ENCODE measurements at regions not wholly inside any gene's neighbourhood (a gene's known extent, or its start where the extent isn't known, plus 50 kb on each side); places are given as distances from the start of the nearest gene placed in this dataset.

- BruUV-seq (replicated peaks), result no TSS peak
- TF ChIP-seq ZNF280B (CRISPR knock-in tag; IDR thresholded peaks at IDR 0.05) (no peak), ZNF143 (CRISPR knock-in tag; IDR thresholded peaks at IDR 0.05) (no peak), TBL1XR1 (IDR thresholded peaks at IDR 0.05; ENCODE audit: low read length in 2 of 2) (no peak), DIDO1 (tag; IDR thresholded peaks at IDR 0.05; ENCODE audit: low read depth) (no peak), ZNF778 (CRISPR knock-in tag; IDR thresholded peaks at IDR 0.05) (no peak), BRF1 (IDR thresholded peaks at IDR 0.05; ENCODE audit: borderline replicate concordance, extremely low read depth, insufficient read length) (no peak), NR2C1 (IDR thresholded peaks at IDR 0.05) (no peak), NR2C1 (tag; IDR thresholded peaks at IDR 0.05) (no peak), MYBL2 (IDR thresholded peaks at IDR 0.05; ENCODE audit: low read depth) (no peak), MYBL2 (CRISPR knock-in tag; IDR thresholded peaks at IDR 0.05; ENCODE audit: borderline replicate concordance) (no peak), LEF1 (IDR thresholded peaks at IDR 0.05) (no peak), ILK (tag; IDR thresholded peaks at IDR 0.05; ENCODE audit: borderline replicate concordance, low read depth) (no peak), TBP (optimal IDR thresholded peaks at IDR 0.05; ENCODE audit: low read depth, low read length) (no peak), ILF3 (IDR thresholded peaks at IDR 0.05; ENCODE audit: borderline replicate concordance) (no peak), ZZZ3 (IDR thresholded peaks at IDR 0.05) (no peak), CBX5 (IDR thresholded peaks at IDR 0.05; ENCODE audit: borderline replicate concordance, low read depth) (no peak)
- Histone ChIP-seq H4K20me1 (replicated peaks; ENCODE audit: control insufficient read depth, insufficient read depth, low read length) (no peaks in the 10 kb centered on the region), H3K9ac (ENCODE audit: insufficient read depth in 1 of 2, low read depth in 2 of 2, low read length in 2 of 2) (no peak overlapping the region), H3K36me3 (ENCODE audit: control insufficient read depth, insufficient read depth, low read length) (no peaks in the 10 kb centered on the region), H3K4me2 (ENCODE audit: insufficient read depth, low read length) (no peak overlapping the region), H3K9me3 (replicated peaks; ENCODE audit: control insufficient read depth, insufficient read depth, low read depth, low read length) (peaks cover 2% of the 10 kb centered on the region; the same call in 1 of the 2 replicates), H3K27me3 (ENCODE audit: control insufficient read depth in 2 of 2, insufficient read depth in 2 of 2, low read length in 2 of 2) (no peaks in the 10 kb centered on the region), H2AFZ (ENCODE audit: low read depth, low read length) (no peak overlapping the region), H3K27ac (ENCODE audit: extremely low read depth, low read depth, low read length) (no peak overlapping the region), H3K9me1 (ENCODE audit: control insufficient read depth, insufficient read depth, low read length) (no peaks in the 10 kb centered on the region), H3K4me1 (replicated peaks in 1 of 2; ENCODE audit: control insufficient read depth in 2 of 2, insufficient read depth in 2 of 2, low read length in 2 of 2) (no peaks in the 10 kb centered on the region), H3K4me3 (no peak overlapping the region), H3K79me2 (ENCODE audit: control insufficient read depth, insufficient read depth, low read length) (no peaks in the 10 kb centered on the region)
- in situ Hi-C loops (cut with MboI), result no loop called here
- ATAC-seq (no peak), DNase-seq (ENCODE audit: extremely low read depth in 1 of 4, low spot score in 3 of 4) (no peak), FAIRE-seq (no peak)
- ChIA-PET CTCF (ENCODE audit: low intra/inter-chr PET ratio) (no interaction called here), POLR2A (no interaction called here)
- intact Hi-C loops (cut with micrococcal nuclease), result no loop called here
- 0% methylated on average over 1 of the region's 1 CpG for WGBS (ENCODE audit: insufficient coverage, low coverage, missing lambda C conversion rate)
Measured at GRCh38 chr16:35305476-35305875, 1846.1 kb downstream of the TP53TG3F start.

All from K562 (cell line).